ENCODE measurements at regions not wholly inside any gene's neighbourhood (a gene's known extent, or its start where the extent isn't known, plus 50 kb on each side); places are given as distances from the start of the nearest gene placed in this dataset.

GRCh38 chr14:97539411-97539795 is 742.2 kb downstream of the VRK1 start:
- TF ChIP-seq CTCF (IDR thresholded peaks at IDR 0.05) (no peak), POLR2AphosphoS5 (IDR thresholded peaks at IDR 0.05) (no peak), POLR2A (IDR thresholded peaks at IDR 0.05) (no peak)
